Erythroblast (primary cell): ENCODE measurements at regions not wholly inside any gene's neighbourhood (a gene's known extent, or its start where the extent isn't known, plus 50 kb on each side); places are given as distances from the start of the nearest gene placed in this dataset.

Source experiments
- GATA1 ChIP-seq: IDR thresholded peaks from 2 replicates; pipeline ENCODE4 v1.6.1; 2011; ENCODE audit warnings: low read depth, mild to moderate bottlenecking, control low read depth, low read length, moderate library complexity
- POLR2A ChIP-seq: IDR thresholded peaks from 2 replicates; pipeline ENCODE4 v1.6.1; 2011; ENCODE audit warnings: mild to moderate bottlenecking, low read length

GRCh38 chr21:24278711-24279110 is 1328.6 kb downstream of the MRPL39 start:
- TF ChIP-seq POLR2A, result no peak
- no peak for TF ChIP-seq GATA1
